Fibroblast of skin of abdomen (primary cell): ENCODE measurements at regions not wholly inside any gene's neighbourhood (a gene's known extent, or its start where the extent isn't known, plus 50 kb on each side); places are given as distances from the start of the nearest gene placed in this dataset.
"Not testable (repeated sequence)": the region's sequence is repeated elsewhere in the genome, so short reads cannot be mapped to it uniquely, and the experiment has no call there.

ENCODE experiments used
- DNase-seq: peaks from one replicate; pipeline ENCODE4 v3.0.0-alpha.2; 2013

DNA sequence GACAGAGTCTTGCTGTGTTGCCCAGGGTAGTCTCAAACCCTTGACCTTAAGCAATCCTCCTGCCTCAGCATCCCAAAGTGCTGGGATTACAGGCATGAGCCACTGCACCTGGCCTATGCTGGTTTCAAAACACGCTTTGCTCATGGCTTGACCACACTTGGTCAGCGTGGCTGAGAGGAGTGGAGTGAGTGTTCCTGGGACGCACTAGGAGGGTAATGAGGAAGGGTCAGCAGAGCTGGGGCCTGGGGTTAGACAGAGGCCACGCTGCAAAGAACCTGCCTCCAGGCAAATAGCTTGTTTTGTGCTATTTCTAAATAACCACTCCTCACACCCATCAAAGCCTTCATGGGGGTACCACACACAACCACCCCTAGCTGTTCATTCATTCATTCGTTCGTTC lies 77.9 kb upstream of the TOX2 start:
- DNase-seq, result no peak

- no peak for DNase-seq
Observed at GRCh38 chr20:43835944-43836508, 78.6 kb upstream of the TOX2 start.

DNA sequence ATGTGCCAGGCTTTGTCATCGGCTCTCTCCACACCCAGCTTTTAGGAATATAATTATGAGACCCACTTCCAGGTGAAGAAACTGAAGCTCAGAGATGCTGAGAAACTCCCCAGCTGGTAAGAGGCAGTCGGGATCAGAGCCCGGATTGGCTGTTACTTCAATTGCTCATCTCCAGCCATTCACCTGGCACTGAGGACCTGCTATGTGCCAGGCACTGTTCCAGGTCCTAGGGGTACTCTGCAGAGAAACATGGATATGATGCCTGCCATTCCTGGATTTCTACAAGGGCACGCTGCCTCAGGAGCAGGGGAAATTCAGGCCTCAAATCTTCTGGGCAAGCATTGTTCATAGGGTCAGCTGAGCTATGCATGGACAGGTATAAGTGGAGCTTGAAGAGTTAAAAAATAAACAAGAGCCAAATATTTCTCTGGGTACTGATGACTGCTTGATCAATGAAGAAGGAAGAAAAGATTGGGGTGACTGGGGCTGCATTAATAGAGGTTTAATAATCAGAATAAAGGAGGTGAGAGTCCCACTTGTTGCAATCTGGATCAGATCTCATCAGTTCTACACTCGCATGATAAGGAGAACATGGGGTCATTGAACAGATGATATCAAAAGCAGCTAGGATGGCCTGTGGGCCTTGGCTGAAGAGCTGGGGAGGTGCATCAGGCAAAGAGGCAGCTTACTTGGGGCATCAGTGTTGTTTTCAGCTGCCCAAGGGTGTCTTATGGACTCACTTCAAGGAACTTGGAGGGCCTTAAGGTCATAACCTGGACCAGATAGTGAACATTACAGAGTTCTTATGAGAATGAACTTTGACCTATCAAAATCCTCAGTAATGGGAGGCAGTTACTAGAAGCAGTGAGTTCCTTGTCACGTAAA lies 80.9 kb upstream of the TOX2 start:
- no peak for DNase-seq

GRCh38 chr20:43832961-43833360 lies 81.7 kb upstream of the TOX2 start:
- DNase-seq, result no peak

GRCh38 chr20:43832096-43832816 lies 82.4 kb upstream of the TOX2 start:
- no peak for DNase-seq

DNA sequence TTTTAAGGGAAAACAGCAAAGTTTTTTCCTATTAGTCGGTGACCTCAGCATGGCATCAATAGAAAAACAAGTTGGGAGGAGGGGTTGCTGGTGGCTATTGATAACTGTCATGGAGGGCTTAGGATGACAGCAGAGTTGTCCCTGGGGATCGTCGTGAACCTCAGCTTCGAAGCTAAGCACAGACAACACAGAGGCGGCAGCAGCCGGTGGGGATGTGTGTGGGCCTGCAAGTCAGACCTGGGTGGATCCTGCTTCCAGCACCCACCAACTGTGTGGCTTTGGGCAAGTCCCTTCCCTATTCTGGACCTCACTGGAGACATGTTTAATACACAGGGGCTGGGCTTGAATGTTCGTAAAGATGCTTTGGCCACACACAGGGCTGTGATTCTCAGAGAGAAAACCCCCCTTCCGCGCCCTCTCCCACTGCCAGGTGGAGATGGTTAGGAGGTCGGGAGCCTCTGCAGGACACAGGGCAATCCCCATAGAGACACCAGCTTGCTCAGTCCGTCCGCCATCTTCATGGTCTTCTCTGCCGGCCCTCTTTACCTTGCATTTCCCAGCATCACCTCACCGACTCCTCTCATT lies 83.1 kb upstream of the TOX2 start:
- DNase-seq, result no peak

DNA sequence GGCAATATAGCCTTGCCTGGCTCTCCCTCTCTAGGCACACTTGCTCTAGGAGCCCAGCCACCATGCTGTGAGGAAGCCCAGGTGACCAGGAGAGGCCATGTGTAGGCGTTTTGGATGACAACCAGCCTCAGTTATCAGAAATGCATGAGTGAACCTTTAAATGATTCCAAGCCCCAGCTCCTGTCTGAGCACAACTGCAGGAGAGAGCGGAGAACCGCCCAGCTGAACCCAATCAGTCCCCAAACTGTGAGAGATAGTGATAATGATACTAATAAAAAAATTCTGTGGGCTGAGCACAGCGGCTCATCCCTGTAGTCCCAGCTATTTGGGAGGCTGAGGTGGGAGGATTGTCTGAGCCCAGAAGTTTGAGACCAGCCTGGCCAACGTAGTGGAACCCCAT lies 83.8 kb upstream of the TOX2 start:
- no peak for DNase-seq

GRCh38 chr20:43829951-43830690 lies 84.5 kb upstream of the TOX2 start:
- DNase-seq, result no peak

DNA sequence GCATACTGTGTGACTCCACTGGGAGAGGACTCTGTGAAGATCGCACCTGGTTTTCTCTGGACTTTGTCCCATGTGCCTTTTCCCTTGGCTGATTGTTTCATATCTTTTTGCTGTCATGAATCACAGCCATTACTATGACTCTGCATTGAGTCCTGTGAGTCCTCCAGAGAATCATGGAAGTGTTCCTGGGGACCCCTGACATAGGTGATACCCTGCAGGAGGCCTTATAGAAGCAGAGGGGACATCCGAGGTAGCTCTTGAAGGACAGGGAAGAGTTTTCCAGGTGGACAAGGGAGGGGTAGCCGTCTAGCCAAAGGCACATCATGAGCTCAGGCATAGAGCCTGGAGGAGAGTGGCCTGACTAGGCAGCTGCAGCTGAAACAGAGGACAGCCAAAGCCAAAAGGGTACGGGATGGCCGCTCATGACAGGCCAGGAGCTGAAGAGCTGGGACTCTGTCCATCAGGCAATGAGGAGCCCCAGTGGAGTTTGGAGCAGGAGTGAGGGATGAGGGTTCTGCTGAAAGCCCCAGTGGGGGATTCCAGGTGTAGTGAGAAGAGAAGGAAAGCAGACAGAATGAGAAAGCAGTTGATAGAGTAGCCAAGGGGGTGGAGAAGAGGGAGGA lies 86.6 kb upstream of the TOX2 start:
- DNase-seq, result no peak

DNA sequence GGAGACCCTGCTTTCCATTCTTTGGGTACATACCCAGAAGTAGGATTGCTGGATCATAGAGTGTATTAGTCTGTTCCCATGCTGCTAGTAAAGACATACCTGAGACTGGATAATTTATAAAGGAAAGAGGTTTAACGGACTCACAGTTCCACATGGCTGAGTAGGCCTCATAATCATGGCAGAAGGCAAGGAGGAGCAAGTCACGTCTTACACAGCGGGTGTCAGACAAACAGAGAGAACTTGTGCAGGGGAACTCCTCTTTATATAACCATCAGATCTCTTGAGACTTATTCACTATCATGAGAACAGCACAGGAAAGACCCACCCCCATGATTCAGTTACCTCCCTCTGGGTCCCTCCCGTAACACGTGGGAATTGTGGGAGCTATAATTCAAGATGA lies 87.7 kb upstream of the TOX2 start:
- DNase-seq, result not testable (repeated sequence)

DNA sequence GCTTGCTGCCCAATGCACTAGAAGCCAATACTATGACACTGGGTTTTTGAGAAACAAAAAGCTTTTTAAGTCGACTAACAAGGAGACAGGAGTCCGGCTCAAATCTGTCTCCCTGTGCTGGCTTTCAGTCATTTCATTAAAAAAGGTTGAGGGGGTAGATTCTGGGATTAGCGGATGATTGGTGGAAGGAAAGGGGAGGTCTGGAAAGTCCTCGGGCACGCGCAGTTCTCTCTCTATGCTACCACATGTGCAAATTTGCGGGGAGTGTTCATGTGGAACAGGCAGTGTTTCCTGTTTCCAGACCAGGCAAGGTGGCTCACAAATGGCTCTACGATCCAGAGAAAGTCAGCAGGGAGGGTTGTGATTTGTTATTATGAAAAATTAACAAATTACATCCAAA lies 89.1 kb upstream of the TOX2 start:
- no peak for DNase-seq

GRCh38 chr20:43825051-43825402 lies 89.6 kb upstream of the TOX2 start:
- DNase-seq, result no peak

GRCh38 chr20:43824309-43825050 lies 90.2 kb upstream of the TOX2 start:
- DNase-seq, result peak; percentile 15

- no peak for DNase-seq
Observed at GRCh38 chr20:43821795-43822194, 92.9 kb upstream of the TOX2 start.

DNA sequence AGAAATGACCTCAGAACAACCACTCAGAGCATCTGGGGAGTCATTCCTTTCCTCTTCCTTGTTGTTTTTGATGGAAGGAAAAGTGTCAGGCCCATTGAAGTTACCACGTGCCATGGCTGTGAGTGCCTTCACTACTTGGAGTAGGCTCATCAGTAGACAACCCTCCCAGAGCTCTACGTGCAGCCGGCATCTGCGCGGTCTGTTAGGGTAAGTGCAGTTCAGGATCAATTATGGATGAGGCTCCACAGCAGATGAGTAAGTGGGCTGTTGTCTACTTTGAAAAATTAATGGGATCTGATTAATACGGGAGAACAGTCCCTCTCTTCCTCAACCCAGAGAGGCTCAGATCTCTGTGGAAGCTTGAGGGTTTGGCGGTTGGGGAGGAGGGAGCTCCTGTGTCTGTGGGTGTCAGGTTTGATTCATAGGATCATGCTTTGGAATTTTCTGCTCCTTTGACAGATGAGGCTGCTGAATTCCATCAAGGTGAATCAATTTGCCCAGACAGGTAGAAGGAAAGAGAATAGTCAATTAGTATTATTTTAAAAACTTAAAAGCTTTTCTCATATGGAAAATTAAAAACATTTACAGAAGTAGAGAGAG lies 93.8 kb upstream of the TOX2 start:
- no peak for DNase-seq

DNA sequence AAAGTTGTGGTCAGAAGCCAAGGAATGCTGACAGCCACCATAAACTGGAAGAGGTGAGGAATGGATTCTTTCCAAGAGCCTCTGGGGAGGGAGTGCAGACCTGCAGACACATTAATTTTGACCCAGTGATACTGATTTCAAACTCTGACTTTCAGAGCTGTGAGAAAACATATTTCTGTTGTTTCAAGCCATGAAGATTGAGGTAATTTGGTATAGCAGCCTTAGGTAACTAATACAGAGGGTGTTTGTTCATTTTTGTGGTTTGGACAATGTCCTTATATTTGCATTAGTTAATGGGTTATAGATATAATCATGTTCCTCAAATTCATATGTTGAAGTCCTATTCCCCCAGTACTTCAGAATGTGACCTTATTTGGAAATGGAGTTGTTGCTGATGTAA lies 85.4 kb upstream of the GTSF1L start:
- DNase-seq, result no peak

DNA sequence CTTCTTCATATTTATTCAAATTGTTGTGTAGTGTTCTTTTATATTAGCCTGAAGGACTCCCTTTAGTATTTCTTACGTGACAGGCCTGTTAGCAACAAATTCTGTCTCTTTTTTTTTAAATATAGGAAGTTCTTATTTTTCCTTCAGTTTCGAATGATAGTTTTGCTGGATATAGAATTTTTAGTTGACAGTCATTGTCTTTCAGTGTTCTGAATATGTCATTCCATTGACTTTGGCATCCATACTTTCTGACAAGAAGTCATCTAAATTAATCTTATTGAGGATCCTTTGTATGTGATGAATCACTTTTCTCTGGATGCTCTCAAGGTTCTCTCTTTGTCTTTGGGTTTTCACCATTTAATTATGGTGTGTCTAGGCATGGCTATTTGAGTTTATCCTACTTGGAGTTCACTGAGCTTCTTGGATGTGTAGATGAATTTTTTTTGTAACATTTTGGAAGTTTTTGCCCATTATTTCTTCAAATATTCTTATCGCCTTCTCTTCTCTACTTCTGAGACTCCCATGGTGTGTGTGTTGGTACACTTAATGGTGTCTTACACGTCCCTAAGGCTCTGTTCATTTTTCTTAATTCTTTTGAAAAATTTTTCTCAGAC lies 82.5 kb upstream of the GTSF1L start:
- no peak for DNase-seq

- DNase-seq, result no peak
Observed at GRCh38 chr20:43804781-43805180, 78.0 kb upstream of the GTSF1L start.

DNA sequence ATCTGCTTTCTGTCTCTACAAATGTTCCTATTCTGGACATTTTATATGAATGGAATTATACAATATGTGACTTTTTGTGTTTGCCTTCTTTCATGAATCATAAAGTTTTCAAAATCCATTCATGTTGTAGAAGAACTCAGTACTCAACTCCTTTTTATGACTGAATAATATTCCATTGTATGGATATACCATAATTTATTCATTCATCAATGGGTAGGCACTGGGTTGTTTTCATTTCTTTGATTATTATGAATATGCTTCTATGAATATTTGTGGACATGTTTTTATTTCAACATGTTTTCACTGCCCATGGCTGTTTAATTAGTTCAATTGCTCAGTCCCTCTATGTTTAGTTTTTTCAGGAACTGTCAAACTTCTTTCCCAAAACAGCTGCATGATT lies 76.5 kb upstream of the GTSF1L start:
- no peak for DNase-seq

DNA sequence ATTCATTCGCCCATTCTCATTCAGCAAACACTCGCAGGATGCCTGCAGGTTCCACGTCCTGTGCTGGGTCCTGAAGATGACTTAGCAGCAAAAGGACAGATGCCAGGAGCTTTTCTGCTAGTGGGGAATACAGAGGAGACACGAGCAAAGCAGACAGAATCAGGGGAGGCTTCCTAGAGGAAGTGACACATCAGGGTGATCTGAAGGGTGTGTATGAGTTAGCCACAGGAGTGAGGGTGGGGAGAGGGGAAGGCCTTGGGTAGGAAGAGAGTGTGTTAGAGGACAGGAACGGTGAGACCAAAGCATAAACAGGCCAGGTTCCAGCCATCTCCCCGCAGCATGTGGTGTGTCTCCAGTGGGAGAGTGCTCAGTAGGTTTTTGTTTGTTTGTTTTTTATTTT lies 73.4 kb upstream of the GTSF1L start:
- DNase-seq, result no peak

GRCh38 chr20:43799741-43800140 lies 72.9 kb upstream of the GTSF1L start:
- no peak for DNase-seq
